Ishikawa (cell line): ENCODE measurements at regions not wholly inside any gene's neighbourhood (a gene's known extent, or its start where the extent isn't known, plus 50 kb on each side); places are given as distances from the start of the nearest gene placed in this dataset.

Experiments used
- CEBPB ChIP-seq: IDR thresholded peaks from 2 replicates; pipeline ENCODE4 v1.6.1; 2012
- CREB1 ChIP-seq: IDR thresholded peaks from 2 replicates; pipeline ENCODE4 v1.6.1; 2012; ENCODE audit warnings: low read depth
- EGR1 ChIP-seq: IDR thresholded peaks from 2 replicates; pipeline ENCODE4 v1.6.1; 2012
- EP300 ChIP-seq: IDR thresholded peaks from 2 replicates; pipeline ENCODE4 v1.6.1; 2012; ENCODE audit warnings: borderline replicate concordance
- FOXM1 ChIP-seq: IDR thresholded peaks from 2 replicates; pipeline ENCODE4 v1.6.1; 2012; ENCODE audit warnings: low read depth, borderline replicate concordance
- NFIC ChIP-seq: IDR thresholded peaks from 2 replicates; pipeline ENCODE4 v1.6.1; 2012
- RAD21 ChIP-seq: IDR thresholded peaks from 2 replicates; pipeline ENCODE4 v1.6.1; 2012; ENCODE audit warnings: low read depth
- TAF1 ChIP-seq: IDR thresholded peaks from 2 replicates; pipeline ENCODE4 v1.6.1; 2012; ENCODE audit warnings: low read depth, mild to moderate bottlenecking
- TCF12 ChIP-seq: IDR thresholded peaks from 2 replicates; pipeline ENCODE4 v1.6.1; 2012; ENCODE audit warnings: low read depth
- TEAD4 ChIP-seq: IDR thresholded peaks from 2 replicates; pipeline ENCODE4 v1.6.1; 2012
- YY1 ChIP-seq: IDR thresholded peaks from 2 replicates; pipeline ENCODE4 v1.6.1; 2012; ENCODE audit warnings: low read depth
- TF ChIP-seq, protein P1 (sequence below): IDR thresholded peaks from 2 replicates; pipeline ENCODE4 v1.6.1; 2012
- TF ChIP-seq, protein P2 (sequence below): IDR thresholded peaks from 2 replicates; pipeline ENCODE4 v1.6.1; 2012; ENCODE audit warnings: low read depth, mild to moderate bottlenecking
- TF ChIP-seq, protein P3 (sequence below): IDR thresholded peaks from 2 replicates; pipeline ENCODE4 v1.6.1; 2012

DNA sequence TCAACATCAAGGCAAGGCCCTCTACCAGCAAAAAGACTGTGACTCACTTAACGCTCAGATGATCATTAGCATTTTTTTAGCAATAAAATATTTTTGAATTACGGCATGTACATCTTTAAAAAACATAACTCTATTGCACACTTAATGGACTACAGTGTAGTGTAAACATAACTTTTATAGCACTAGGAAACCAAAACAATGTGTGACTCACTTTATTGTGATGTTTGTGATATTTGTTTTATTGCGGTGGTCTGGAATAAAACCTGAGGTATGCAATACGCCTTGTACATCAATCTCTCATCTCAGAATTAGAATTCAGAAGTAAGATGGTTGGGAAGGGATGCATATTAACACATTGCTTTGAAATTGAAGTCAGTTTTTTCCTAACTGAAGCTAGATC lies 106.9 kb upstream of the PTCH1 start:
- TF ChIP-seq TAF1 (no peak), CREB1 (no peak), EGR1 (no peak), EP300 (no peak), TCF12 (no peak), RAD21 (no peak), YY1 (no peak), CEBPB (no peak), NFIC (no peak), FOXM1 (no peak), TEAD4 (no peak)
- TF ChIP-seq, protein P1, sequence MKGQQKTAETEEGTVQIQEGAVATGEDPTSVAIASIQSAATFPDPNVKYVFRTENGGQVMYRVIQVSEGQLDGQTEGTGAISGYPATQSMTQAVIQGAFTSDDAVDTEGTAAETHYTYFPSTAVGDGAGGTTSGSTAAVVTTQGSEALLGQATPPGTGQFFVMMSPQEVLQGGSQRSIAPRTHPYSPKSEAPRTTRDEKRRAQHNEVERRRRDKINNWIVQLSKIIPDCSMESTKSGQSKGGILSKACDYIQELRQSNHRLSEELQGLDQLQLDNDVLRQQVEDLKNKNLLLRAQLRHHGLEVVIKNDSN = no peak
- TF ChIP-seq, protein P2, sequence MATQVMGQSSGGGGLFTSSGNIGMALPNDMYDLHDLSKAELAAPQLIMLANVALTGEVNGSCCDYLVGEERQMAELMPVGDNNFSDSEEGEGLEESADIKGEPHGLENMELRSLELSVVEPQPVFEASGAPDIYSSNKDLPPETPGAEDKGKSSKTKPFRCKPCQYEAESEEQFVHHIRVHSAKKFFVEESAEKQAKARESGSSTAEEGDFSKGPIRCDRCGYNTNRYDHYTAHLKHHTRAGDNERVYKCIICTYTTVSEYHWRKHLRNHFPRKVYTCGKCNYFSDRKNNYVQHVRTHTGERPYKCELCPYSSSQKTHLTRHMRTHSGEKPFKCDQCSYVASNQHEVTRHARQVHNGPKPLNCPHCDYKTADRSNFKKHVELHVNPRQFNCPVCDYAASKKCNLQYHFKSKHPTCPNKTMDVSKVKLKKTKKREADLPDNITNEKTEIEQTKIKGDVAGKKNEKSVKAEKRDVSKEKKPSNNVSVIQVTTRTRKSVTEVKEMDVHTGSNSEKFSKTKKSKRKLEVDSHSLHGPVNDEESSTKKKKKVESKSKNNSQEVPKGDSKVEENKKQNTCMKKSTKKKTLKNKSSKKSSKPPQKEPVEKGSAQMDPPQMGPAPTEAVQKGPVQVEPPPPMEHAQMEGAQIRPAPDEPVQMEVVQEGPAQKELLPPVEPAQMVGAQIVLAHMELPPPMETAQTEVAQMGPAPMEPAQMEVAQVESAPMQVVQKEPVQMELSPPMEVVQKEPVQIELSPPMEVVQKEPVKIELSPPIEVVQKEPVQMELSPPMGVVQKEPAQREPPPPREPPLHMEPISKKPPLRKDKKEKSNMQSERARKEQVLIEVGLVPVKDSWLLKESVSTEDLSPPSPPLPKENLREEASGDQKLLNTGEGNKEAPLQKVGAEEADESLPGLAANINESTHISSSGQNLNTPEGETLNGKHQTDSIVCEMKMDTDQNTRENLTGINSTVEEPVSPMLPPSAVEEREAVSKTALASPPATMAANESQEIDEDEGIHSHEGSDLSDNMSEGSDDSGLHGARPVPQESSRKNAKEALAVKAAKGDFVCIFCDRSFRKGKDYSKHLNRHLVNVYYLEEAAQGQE = no peak
- TF ChIP-seq, protein P3, sequence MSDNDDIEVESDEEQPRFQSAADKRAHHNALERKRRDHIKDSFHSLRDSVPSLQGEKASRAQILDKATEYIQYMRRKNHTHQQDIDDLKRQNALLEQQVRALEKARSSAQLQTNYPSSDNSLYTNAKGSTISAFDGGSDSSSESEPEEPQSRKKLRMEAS = no peak
